Osteoblast (primary cell): ENCODE measurements at regions not wholly inside any gene's neighbourhood (a gene's known extent, or its start where the extent isn't known, plus 50 kb on each side); places are given as distances from the start of the nearest gene placed in this dataset.

ENCODE experiments used
- DNase-seq: peaks from one replicate; pipeline ENCODE4 v3.0.0; 2011; ENCODE audit warnings: low spot score, mixed read lengths; ENCODE audit not compliant: insufficient read length; ENCODE audit errors: missing footprints
- H2AFZ ChIP-seq: 2 replicates; pipeline ENCODE4 v1.6.0; 2011; ENCODE audit warnings: mild to moderate bottlenecking, low read length
- H3K27ac ChIP-seq: 2 replicates; pipeline ENCODE4 v1.5.1; 2011; ENCODE audit warnings: mild to moderate bottlenecking, low read depth, low read length, moderate library complexity
- H3K27me3 ChIP-seq: 2 replicates; pipeline ENCODE4 v1.6.0; 2012; ENCODE audit warnings: mild to moderate bottlenecking, control low read depth, inconsistent platforms, low read length, moderate library complexity; ENCODE audit not compliant: insufficient read depth
- H3K36me3 ChIP-seq: 2 replicates; pipeline ENCODE4 v1.5.1; 2011; ENCODE audit warnings: mild to moderate bottlenecking, low read length, control low read depth, moderate library complexity; ENCODE audit not compliant: insufficient read depth
- H3K4me1 ChIP-seq: 2 replicates; pipeline ENCODE4 v1.5.1; 2011; ENCODE audit warnings: mild to moderate bottlenecking, low read length, control low read depth, moderate library complexity; ENCODE audit not compliant: insufficient read depth
- H3K4me2 ChIP-seq: 2 replicates; pipeline ENCODE4 v1.6.0; 2011; ENCODE audit warnings: mild to moderate bottlenecking, low read length; ENCODE audit not compliant: insufficient read depth
- H3K4me3 ChIP-seq: fragments of 200-600 bp; sonication (generic); 3 replicates; pipeline ENCODE4 v1.5.1; 2012; ENCODE audit warnings: mild to moderate bottlenecking, low read length, inconsistent platforms; ENCODE audit not compliant: insufficient read depth
- H3K79me2 ChIP-seq: 2 replicates; pipeline ENCODE4 v1.6.0; 2012; ENCODE audit warnings: mild to moderate bottlenecking, low read length, control low read depth, inconsistent platforms; ENCODE audit not compliant: insufficient read depth
- H3K9me3 ChIP-seq: 2 replicates; pipeline ENCODE4 v1.5.1; 2011; ENCODE audit warnings: low read depth, low read length, control low read depth
- H4K20me1 ChIP-seq: 2 replicates; pipeline ENCODE4 v1.6.0; 2012; ENCODE audit warnings: mild to moderate bottlenecking, low read length, control low read depth; ENCODE audit not compliant: insufficient read depth
- CTCF ChIP-seq: IDR thresholded peaks from 2 replicates; pipeline ENCODE4 v1.5.1; 2011; ENCODE audit warnings: mild to moderate bottlenecking, low read depth, low read length, moderate library complexity; ENCODE audit errors: extremely low read depth

- H2AFZ ChIP-seq: no peak overlapping the region
- no peaks in the 10 kb centered on the region for H3K27me3 ChIP-seq
- peaks cover 2% of the 10 kb centered on the region for H3K9me3 ChIP-seq
- no peaks in the 10 kb centered on the region for H3K79me2 ChIP-seq
- H3K27ac ChIP-seq: no peak overlapping the region
- H3K4me2 ChIP-seq: no peak overlapping the region
- no peaks in the 10 kb centered on the region for H3K4me1 ChIP-seq
- TF ChIP-seq CTCF: no peak
- no peak for DNase-seq
- H3K36me3 ChIP-seq: no peaks in the 10 kb centered on the region
- H3K4me3 ChIP-seq: no peak overlapping the region
- H4K20me1 ChIP-seq: no peaks in the 10 kb centered on the region
Observed at GRCh38 chr14:48008646-48009045, 333.2 kb upstream of the MDGA2 start.

GRCh38 chr14:48005986-48006385, 330.6 kb upstream of the MDGA2 start:
- H2AFZ ChIP-seq: no peak overlapping the region
- H3K4me2 ChIP-seq: no peak overlapping the region
- no peak overlapping the region for H3K4me3 ChIP-seq
- no peak for DNase-seq
- H3K79me2 ChIP-seq: no peaks in the 10 kb centered on the region
- no peaks in the 10 kb centered on the region for H3K36me3 ChIP-seq
- H3K9me3 ChIP-seq: peaks cover 2% of the 10 kb centered on the region
- TF ChIP-seq CTCF: no peak
- H4K20me1 ChIP-seq: no peaks in the 10 kb centered on the region
- H3K27ac ChIP-seq: no peak overlapping the region
- no peaks in the 10 kb centered on the region for H3K4me1 ChIP-seq
- H3K27me3 ChIP-seq: no peaks in the 10 kb centered on the region

GRCh38 chr14:47993883-47994282, 318.5 kb upstream of the MDGA2 start:
- Histone ChIP-seq H3K4me2 (no peak overlapping the region), H3K9me3 (peaks cover 5% of the 10 kb centered on the region), H2AFZ (no peak overlapping the region), H3K79me2 (no peaks in the 10 kb centered on the region), H3K4me1 (no peaks in the 10 kb centered on the region), H3K27me3 (no peaks in the 10 kb centered on the region), H3K36me3 (no peaks in the 10 kb centered on the region), H4K20me1 (no peaks in the 10 kb centered on the region), H3K27ac (no peak overlapping the region), H3K4me3 (no peak overlapping the region)
- TF ChIP-seq CTCF: no peak
- no peak for DNase-seq

- no peak for TF ChIP-seq CTCF
- H3K36me3 ChIP-seq: no peaks in the 10 kb centered on the region
- H3K4me1 ChIP-seq: no peaks in the 10 kb centered on the region
Observed at GRCh38 chr14:47988175-47988574, 312.8 kb upstream of the MDGA2 start.

More at GRCh38 chr14:47988175-47988574, 312.8 kb upstream of the MDGA2 start:
- Histone ChIP-seq H4K20me1 (no peaks in the 10 kb centered on the region), H3K4me3 (no peak overlapping the region), H2AFZ (no peak overlapping the region), H3K4me2 (no peak overlapping the region), H3K27me3 (no peaks in the 10 kb centered on the region), H3K9me3 (peaks cover 7% of the 10 kb centered on the region), H3K79me2 (no peaks in the 10 kb centered on the region), H3K27ac (no peak overlapping the region)
- DNase-seq: no peak
